Panc1 (cell line): ENCODE measurements at regions not wholly inside any gene's neighbourhood (a gene's known extent, or its start where the extent isn't known, plus 50 kb on each side); places are given as distances from the start of the nearest gene placed in this dataset.

Source experiments
- ATAC-seq: fragments of 200-7000 bp; cut with Tn5 transposase; 2 replicates; pipeline ENCODE4 v1.9.1; 2020; ENCODE audit warnings: mild to moderate bottlenecking, moderate library complexity
- BruUV-seq: library from RNA; stranded (reverse); fragments of 400-500 nt; replicated peaks from 2 replicates; lab custom pipeline; 2021; lab: Mats Ljungman, UMichigan
- CTCF ChIA-PET: fragments of 300-600 bp; sonication (Branson Sonifier 250); formaldehyde crosslinking; loops from one replicate; lab custom pipeline; 2022; ENCODE audit warnings: antibody characterized with exemption; lab: Charles Lee
- POLR2A ChIA-PET: fragments of 300-600 bp; sonication (Branson Sonifier 250); formaldehyde crosslinking; loops from one replicate; lab custom pipeline; 2022; ENCODE audit warnings: antibody characterized with exemption; lab: Charles Lee
- DNase-seq: peaks from one replicate; pipeline ENCODE4 v3.0.0-alpha.2; 2010; ENCODE audit warnings: low read depth, low spot score
- H3K27ac ChIP-seq: 2 replicates; pipeline ENCODE4 v1.5.1; 2011; ENCODE audit warnings: mild to moderate bottlenecking, low read length, inconsistent platforms
- H3K27me3 ChIP-seq: fragments of 200-500 bp; sonication (Bioruptor generic); 2 replicates; pipeline ENCODE4 v1.6.0; 2014; ENCODE audit warnings: low read length, inconsistent platforms; ENCODE audit not compliant: control insufficient read depth, insufficient read depth
- H3K36me3 ChIP-seq: fragments of 200-500 bp; sonication (Bioruptor generic); 2 replicates; pipeline ENCODE4 v1.5.1; 2014; ENCODE audit warnings: inconsistent platforms, mild to moderate bottlenecking, low read length, moderate library complexity; ENCODE audit not compliant: control insufficient read depth, insufficient read depth
- H3K4me1 ChIP-seq: 2 replicates; pipeline ENCODE4 v1.5.1; 2011; ENCODE audit warnings: inconsistent platforms, mild to moderate bottlenecking, low read length, moderate library complexity; ENCODE audit not compliant: control insufficient read depth, insufficient read depth
- H3K4me3 ChIP-seq, 2 experiments: 2 replicates each; pipeline ENCODE4 v1.5.1; 2011 to 2012; ENCODE audit warnings: low read depth in 2 of 2, low read length in 2 of 2, mild to moderate bottlenecking in 2 of 2, inconsistent platforms in 1 of 2, moderate library complexity in 1 of 2
- H3K9me3 ChIP-seq: fragments of 200-500 bp; sonication (Bioruptor generic); 2 replicates; pipeline ENCODE4 v1.5.1; 2014; ENCODE audit warnings: low read depth, mild to moderate bottlenecking, inconsistent platforms, low read length, moderate library complexity; ENCODE audit not compliant: control insufficient read depth, insufficient read depth
- CTCF ChIP-seq: fragments of 450-650 bp; IDR thresholded peaks from 2 replicates; pipeline ENCODE4 v1.5.1; 2017; ENCODE audit warnings: mild to moderate bottlenecking
- POLR2AphosphoS5 ChIP-seq: IDR thresholded peaks from 2 replicates; pipeline ENCODE4 v1.6.1; 2012; ENCODE audit warnings: mild to moderate bottlenecking, low read depth, low read length, moderate library complexity
- REST ChIP-seq, 2 experiments: IDR thresholded peaks; 2 replicates each; pipeline ENCODE4 v1.6.1; 2011 to 2012; ENCODE audit warnings: low read depth in 2 of 2, control low read depth in 1 of 2, low read length in 1 of 2, mild to moderate bottlenecking in 1 of 2, moderate library complexity in 1 of 2; ENCODE audit not compliant: insufficient read depth in 1 of 2
- SIN3A ChIP-seq: IDR thresholded peaks from 2 replicates; pipeline ENCODE4 v1.6.1; 2012; ENCODE audit warnings: low read depth, mild to moderate bottlenecking, low read length, moderate library complexity, borderline replicate concordance; ENCODE audit not compliant: insufficient read depth
- TCF7L2 ChIP-seq: IDR thresholded peaks from 2 replicates; pipeline ENCODE4 v1.6.1; 2011; ENCODE audit warnings: mild to moderate bottlenecking, low read depth, low read length, inconsistent platforms
- in situ Hi-C: cut with HindIII; loops from 2 replicates; pipeline ENCODE4 v1.10.0; 2016; ENCODE audit warnings: low sequenced_read_pairs, low pct_unique_long_range_greater_than_20kb
- intact Hi-C: fragments of 100-400 bp; cut with micrococcal nuclease; formaldehyde crosslinking; loops from one replicate; pipeline ENCODE4 v1.10.0; 2022; ENCODE audit not compliant: unreplicated experiment

GRCh38 chr6:148614602-148615001 lies 132.2 kb upstream of the UST start:
- DNase-seq, result no peak
- BruUV-seq, result no TSS peak
- Histone ChIP-seq H3K27ac (no peak overlapping the region), H3K4me3 (no peak overlapping the region), H3K9me3 (no peaks in the 10 kb centered on the region), H3K36me3 (no peaks in the 10 kb centered on the region), H3K27me3 (no peaks in the 10 kb centered on the region), H3K4me1 (no peaks in the 10 kb centered on the region)
- intact Hi-C loops (no loop called here), in situ Hi-C loops (no loop called here)
- ChIA-PET CTCF (no interaction called here), POLR2A (no interaction called here)
- no peak for ATAC-seq
- TF ChIP-seq CTCF (no peak), POLR2AphosphoS5 (no peak), TCF7L2 (no peak)

- ChIA-PET POLR2A (no interaction called here), CTCF (no interaction called here)
- TF ChIP-seq CTCF (no peak), POLR2AphosphoS5 (no peak), REST (IDR thresholded peaks at IDR 0.05; ENCODE audit: insufficient read depth in 1 of 2, low read depth in 2 of 2, low read length in 1 of 2) (no peak), SIN3A (no peak), TCF7L2 (no peak)
- no peaks in the 10 kb centered on the region for H3K36me3 ChIP-seq
- no peaks in the 10 kb centered on the region for H3K4me1 ChIP-seq
- DNase-seq, result no peak
- H3K4me3 ChIP-seq, result no peak overlapping the region
- no peaks in the 10 kb centered on the region for H3K27me3 ChIP-seq
- no peaks in the 10 kb centered on the region for H3K9me3 ChIP-seq
- in situ Hi-C loops (no loop called here), intact Hi-C loops (no loop called here)
- no peak for ATAC-seq
- H3K27ac ChIP-seq, result no peak overlapping the region
- no TSS peak for BruUV-seq
Measured at GRCh38 chr6:148616841-148617240, 130.0 kb upstream of the UST start.

- ChIA-PET CTCF (no interaction called here), POLR2A (no interaction called here)
- DNase-seq (no peak), ATAC-seq (no peak)
- no peaks in the 10 kb centered on the region for H3K9me3 ChIP-seq
- intact Hi-C loops (no loop called here), in situ Hi-C loops (no loop called here)
- BruUV-seq, result no TSS peak
- no peak overlapping the region for H3K27ac ChIP-seq
- TF ChIP-seq CTCF, result no peak
- no peak for TF ChIP-seq REST (IDR thresholded peaks at IDR 0.05; ENCODE audit: insufficient read depth in 1 of 2, low read depth in 2 of 2, low read length in 1 of 2)
- TF ChIP-seq SIN3A, result no peak
- TF ChIP-seq POLR2AphosphoS5, result no peak
- TF ChIP-seq TCF7L2, result no peak
- H3K27me3 ChIP-seq, result no peaks in the 10 kb centered on the region
- no peak overlapping the region for H3K4me3 ChIP-seq
- H3K4me1 ChIP-seq, result no peaks in the 10 kb centered on the region
- H3K36me3 ChIP-seq, result no peaks in the 10 kb centered on the region
Measured at GRCh38 chr6:148617530-148617929, 129.3 kb upstream of the UST start.
